GM23338 (cell line): ENCODE measurements at regions not wholly inside any gene's neighbourhood (a gene's known extent, or its start where the extent isn't known, plus 50 kb on each side); places are given as distances from the start of the nearest gene placed in this dataset.

Experiments used
- ATAC-seq: fragments of 200-7000 bp; cut with Tn5 transposase; 3 replicates; pipeline ENCODE4 v1.9.1; 2020
- DNase-seq: peaks from one replicate; pipeline ENCODE4 v3.0.0-alpha.2; 2015; ENCODE audit warnings: low spot score
- H2AFZ ChIP-seq: fragments of 200-600 bp; sonication (generic); 2 replicates; pipeline ENCODE4 v1.8.0; 2016; ENCODE audit warnings: antibody characterized with exemption, mild to moderate bottlenecking, moderate library complexity
- H3F3A ChIP-seq: fragments of 200-600 bp; sonication (generic); replicated peaks from 2 replicates; pipeline ENCODE4 v1.8.0; 2017; ENCODE audit warnings: antibody characterized with exemption, mixed run types, low read depth
- H3K27ac ChIP-seq: fragments of 200-600 bp; sonication (generic); 2 replicates; pipeline ENCODE4 v1.6.1; 2016; ENCODE audit warnings: low read depth
- H3K27me3 ChIP-seq: fragments of 200-600 bp; sonication (generic); 2 replicates; pipeline ENCODE4 v1.8.0; 2016; ENCODE audit warnings: mild to moderate bottlenecking, mixed run types, moderate library complexity; ENCODE audit not compliant: insufficient read depth
- H3K36me3 ChIP-seq: fragments of 200-600 bp; sonication (generic); 2 replicates; pipeline ENCODE4 v1.8.0; 2016; ENCODE audit warnings: mild to moderate bottlenecking; ENCODE audit not compliant: insufficient read depth
- H3K4me1 ChIP-seq: fragments of 200-600 bp; sonication (generic); 2 replicates; pipeline ENCODE4 v1.8.0; 2016; ENCODE audit warnings: mild to moderate bottlenecking, moderate library complexity; ENCODE audit not compliant: insufficient read depth
- H3K4me2 ChIP-seq: fragments of 200-600 bp; sonication (generic); 2 replicates; pipeline ENCODE4 v1.7.1; 2017; ENCODE audit warnings: mixed run types
- H3K4me3 ChIP-seq: fragments of 200-600 bp; sonication (generic); 2 replicates; pipeline ENCODE4 v1.6.1; 2016; ENCODE audit warnings: mixed run types
- H3K79me2 ChIP-seq: fragments of 200-600 bp; sonication (generic); replicated peaks from 2 replicates; pipeline ENCODE4 v1.8.0; 2017; ENCODE audit warnings: mild to moderate bottlenecking; ENCODE audit not compliant: insufficient read depth
- H3K9me2 ChIP-seq: fragments of 200-600 bp; sonication (generic); 2 replicates; pipeline ENCODE4 v1.8.0; 2017; ENCODE audit not compliant: insufficient read depth
- H4K20me1 ChIP-seq: fragments of 200-600 bp; sonication (generic); replicated peaks from 2 replicates; pipeline ENCODE4 v1.8.0; 2017; ENCODE audit warnings: mild to moderate bottlenecking; ENCODE audit not compliant: insufficient read depth
- H3K27ac Mint-ChIP-seq: 2 replicates; pipeline ENCODE4 v1.8.0; 2020; ENCODE audit warnings: inconsistent platforms, mild to moderate bottlenecking, moderate library complexity, mixed read lengths
- H3K27me3 Mint-ChIP-seq: 3 replicates; pipeline ENCODE4 v1.8.0; 2022; ENCODE audit warnings: low read depth, mild to moderate bottlenecking, moderate library complexity, mixed read lengths, inconsistent platforms; ENCODE audit not compliant: insufficient read depth, poor library complexity
- H3K36me3 Mint-ChIP-seq: 3 replicates; pipeline ENCODE4 v1.8.0; 2021; ENCODE audit warnings: low read depth, mild to moderate bottlenecking, inconsistent platforms, moderate library complexity, mixed read lengths
- H3K4me1 Mint-ChIP-seq: 3 replicates; pipeline ENCODE4 v1.8.0; 2020; ENCODE audit warnings: mild to moderate bottlenecking, inconsistent platforms, mixed read lengths
- H3K4me3 Mint-ChIP-seq: 3 replicates; pipeline ENCODE4 v1.8.0; 2021; ENCODE audit warnings: moderate library complexity, mild to moderate bottlenecking, inconsistent platforms, mixed read lengths
- H3K9me3 Mint-ChIP-seq: 3 replicates; pipeline ENCODE4 v1.8.0; 2020; ENCODE audit warnings: moderate library complexity, mild to moderate bottlenecking, inconsistent platforms, mixed read lengths
- CREB1 ChIP-seq: fragments of 250-450 bp; sonication (Bioruptor Pico); IDR thresholded peaks from 2 replicates; pipeline ENCODE4 v1.5.0; 2020; ENCODE audit warnings: low read depth, mild to moderate bottlenecking, moderate library complexity
- EZH2 ChIP-seq: fragments of 200-600 bp; sonication (generic); IDR thresholded peaks from one replicate; pipeline ENCODE4 v1.8.0; 2017; ENCODE audit warnings: antibody characterized with exemption, mild to moderate bottlenecking, low read depth; ENCODE audit not compliant: unreplicated experiment
- EZH2phosphoT487 ChIP-seq: fragments of 200-600 bp; sonication (generic); IDR thresholded peaks from one replicate; pipeline ENCODE4 v1.8.1; 2018; ENCODE audit warnings: antibody characterized with exemption; ENCODE audit not compliant: unreplicated experiment
- JUNB ChIP-seq: IDR thresholded peaks from one replicate; pipeline ENCODE4 v1.6.1; 2016; ENCODE audit warnings: antibody characterized with exemption; ENCODE audit not compliant: unreplicated experiment
- NANOG ChIP-seq: IDR thresholded peaks from 2 replicates; pipeline ENCODE4 v1.6.1; 2016; ENCODE audit warnings: antibody characterized with exemption, borderline replicate concordance
- STAT1 ChIP-seq: IDR thresholded peaks from one replicate; pipeline ENCODE4 v1.6.1; 2016; ENCODE audit warnings: antibody characterized with exemption; ENCODE audit not compliant: unreplicated experiment
- TF ChIP-seq, protein P1 (sequence below): fragments of 250-450 bp; sonication (Bioruptor Pico); IDR thresholded peaks from 2 replicates; pipeline ENCODE4 v1.5.0; 2020; ENCODE audit warnings: mild to moderate bottlenecking, moderate library complexity
- TF ChIP-seq, protein P2 (sequence below): IDR thresholded peaks from 2 replicates; pipeline ENCODE4 v1.6.1; 2016; ENCODE audit warnings: antibody characterized with exemption
- TF ChIP-seq, protein P3 (sequence below), 2 experiments: fragments of 200-600 bp in 1 of 2; sonication (generic) in 1 of 2; conservative IDR thresholded peaks; 2 replicates each; pipeline versions ENCODE4 v1.5.1 to v1.6.1; 2016 to 2017; ENCODE audit warnings: antibody characterized with exemption in 2 of 2, low read depth in 2 of 2, mild to moderate bottlenecking in 2 of 2, moderate library complexity in 1 of 2

DNA sequence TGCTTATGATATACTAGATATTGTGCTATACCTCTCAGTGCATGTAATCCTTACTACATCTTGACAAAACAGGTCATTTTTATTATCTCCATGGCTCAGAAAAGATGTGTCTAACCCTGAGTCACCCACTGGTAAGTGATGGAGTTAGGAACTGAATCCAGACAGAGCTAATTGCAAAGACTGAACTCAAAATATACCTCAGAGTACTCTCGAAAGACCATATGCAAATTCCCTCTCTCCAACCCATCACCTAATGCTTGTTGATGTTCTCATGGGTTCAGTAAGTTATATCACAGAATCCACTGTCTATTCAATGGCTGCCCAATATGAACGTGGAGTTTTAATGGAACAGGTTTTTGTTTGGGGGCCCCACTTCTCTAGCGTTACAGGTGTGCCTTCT is 246.0 kb downstream of the PMP22 start:
- H3K36me3 ChIP-seq: no peaks in the 10 kb centered on the region
- Mint-ChIP-seq H3K9me3 (no peaks in the 10 kb centered on the region), H3K36me3 (no peaks in the 10 kb centered on the region), H3K4me1 (no peaks in the 10 kb centered on the region; the same call in 1 of the 3 replicates), H3K27me3 (peaks cover 4% of the 10 kb centered on the region), H3K4me3 (no peak overlapping the region), H3K27ac (no peak overlapping the region)
- ATAC-seq (no peak), DNase-seq (no peak)
- no peaks in the 10 kb centered on the region for H3F3A ChIP-seq
- H3K27me3 ChIP-seq: no peaks in the 10 kb centered on the region
- H3K4me2 ChIP-seq: no peak overlapping the region
- H4K20me1 ChIP-seq: no peaks in the 10 kb centered on the region
- TF ChIP-seq, protein P1, sequence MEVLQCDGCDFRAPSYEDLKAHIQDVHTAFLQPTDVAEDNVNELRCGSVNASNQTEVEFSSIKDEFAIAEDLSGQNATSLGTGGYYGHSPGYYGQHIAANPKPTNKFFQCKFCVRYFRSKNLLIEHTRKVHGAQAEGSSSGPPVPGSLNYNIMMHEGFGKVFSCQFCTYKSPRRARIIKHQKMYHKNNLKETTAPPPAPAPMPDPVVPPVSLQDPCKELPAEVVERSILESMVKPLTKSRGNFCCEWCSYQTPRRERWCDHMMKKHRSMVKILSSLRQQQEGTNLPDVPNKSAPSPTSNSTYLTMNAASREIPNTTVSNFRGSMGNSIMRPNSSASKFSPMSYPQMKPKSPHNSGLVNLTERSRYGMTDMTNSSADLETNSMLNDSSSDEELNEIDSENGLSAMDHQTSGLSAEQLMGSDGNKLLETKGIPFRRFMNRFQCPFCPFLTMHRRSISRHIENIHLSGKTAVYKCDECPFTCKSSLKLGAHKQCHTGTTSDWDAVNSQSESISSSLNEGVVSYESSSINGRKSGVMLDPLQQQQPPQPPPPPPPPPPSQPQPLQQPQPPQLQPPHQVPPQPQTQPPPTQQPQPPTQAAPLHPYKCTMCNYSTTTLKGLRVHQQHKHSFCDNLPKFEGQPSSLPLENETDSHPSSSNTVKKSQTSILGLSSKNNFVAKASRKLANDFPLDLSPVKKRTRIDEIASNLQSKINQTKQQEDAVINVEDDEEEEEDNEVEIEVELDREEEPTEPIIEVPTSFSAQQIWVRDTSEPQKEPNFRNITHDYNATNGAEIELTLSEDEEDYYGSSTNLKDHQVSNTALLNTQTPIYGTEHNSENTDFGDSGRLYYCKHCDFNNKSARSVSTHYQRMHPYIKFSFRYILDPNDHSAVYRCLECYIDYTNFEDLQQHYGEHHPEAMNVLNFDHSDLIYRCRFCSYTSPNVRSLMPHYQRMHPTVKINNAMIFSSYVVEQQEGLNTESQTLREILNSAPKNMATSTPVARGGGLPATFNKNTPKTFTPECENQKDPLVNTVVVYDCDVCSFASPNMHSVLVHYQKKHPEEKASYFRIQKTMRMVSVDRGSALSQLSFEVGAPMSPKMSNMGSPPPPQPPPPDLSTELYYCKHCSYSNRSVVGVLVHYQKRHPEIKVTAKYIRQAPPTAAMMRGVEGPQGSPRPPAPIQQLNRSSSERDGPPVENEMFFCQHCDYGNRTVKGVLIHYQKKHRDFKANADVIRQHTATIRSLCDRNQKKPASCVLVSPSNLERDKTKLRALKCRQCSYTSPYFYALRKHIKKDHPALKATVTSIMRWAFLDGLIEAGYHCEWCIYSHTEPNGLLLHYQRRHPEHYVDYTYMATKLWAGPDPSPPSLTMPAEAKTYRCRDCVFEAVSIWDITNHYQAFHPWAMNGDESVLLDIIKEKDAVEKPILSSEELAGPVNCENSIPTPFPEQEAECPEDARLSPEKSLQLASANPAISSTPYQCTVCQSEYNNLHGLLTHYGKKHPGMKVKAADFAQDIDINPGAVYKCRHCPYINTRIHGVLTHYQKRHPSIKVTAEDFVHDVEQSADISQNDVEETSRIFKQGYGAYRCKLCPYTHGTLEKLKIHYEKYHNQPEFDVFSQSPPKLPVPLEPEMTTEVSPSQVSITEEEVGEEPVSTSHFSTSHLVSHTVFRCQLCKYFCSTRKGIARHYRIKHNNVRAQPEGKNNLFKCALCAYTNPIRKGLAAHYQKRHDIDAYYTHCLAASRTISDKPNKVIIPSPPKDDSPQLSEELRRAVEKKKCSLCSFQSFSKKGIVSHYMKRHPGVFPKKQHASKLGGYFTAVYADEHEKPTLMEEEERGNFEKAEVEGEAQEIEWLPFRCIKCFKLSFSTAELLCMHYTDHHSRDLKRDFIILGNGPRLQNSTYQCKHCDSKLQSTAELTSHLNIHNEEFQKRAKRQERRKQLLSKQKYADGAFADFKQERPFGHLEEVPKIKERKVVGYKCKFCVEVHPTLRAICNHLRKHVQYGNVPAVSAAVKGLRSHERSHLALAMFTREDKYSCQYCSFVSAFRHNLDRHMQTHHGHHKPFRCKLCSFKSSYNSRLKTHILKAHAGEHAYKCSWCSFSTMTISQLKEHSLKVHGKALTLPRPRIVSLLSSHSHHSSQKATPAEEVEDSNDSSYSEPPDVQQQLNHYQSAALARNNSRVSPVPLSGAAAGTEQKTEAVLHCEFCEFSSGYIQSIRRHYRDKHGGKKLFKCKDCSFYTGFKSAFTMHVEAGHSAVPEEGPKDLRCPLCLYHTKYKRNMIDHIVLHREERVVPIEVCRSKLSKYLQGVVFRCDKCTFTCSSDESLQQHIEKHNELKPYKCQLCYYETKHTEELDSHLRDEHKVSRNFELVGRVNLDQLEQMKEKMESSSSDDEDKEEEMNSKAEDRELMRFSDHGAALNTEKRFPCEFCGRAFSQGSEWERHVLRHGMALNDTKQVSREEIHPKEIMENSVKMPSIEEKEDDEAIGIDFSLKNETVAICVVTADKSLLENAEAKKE (CRISPR knock-in tag): no peak
- TF ChIP-seq CREB1 (CRISPR knock-in tag) (no peak), JUNB (no peak), STAT1 (no peak), EZH2 (no peak), EZH2phosphoT487 (no peak), NANOG (no peak)
- TF ChIP-seq, protein P2, sequence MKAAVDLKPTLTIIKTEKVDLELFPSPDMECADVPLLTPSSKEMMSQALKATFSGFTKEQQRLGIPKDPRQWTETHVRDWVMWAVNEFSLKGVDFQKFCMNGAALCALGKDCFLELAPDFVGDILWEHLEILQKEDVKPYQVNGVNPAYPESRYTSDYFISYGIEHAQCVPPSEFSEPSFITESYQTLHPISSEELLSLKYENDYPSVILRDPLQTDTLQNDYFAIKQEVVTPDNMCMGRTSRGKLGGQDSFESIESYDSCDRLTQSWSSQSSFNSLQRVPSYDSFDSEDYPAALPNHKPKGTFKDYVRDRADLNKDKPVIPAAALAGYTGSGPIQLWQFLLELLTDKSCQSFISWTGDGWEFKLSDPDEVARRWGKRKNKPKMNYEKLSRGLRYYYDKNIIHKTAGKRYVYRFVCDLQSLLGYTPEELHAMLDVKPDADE: no peak
- TF ChIP-seq, protein P3, sequence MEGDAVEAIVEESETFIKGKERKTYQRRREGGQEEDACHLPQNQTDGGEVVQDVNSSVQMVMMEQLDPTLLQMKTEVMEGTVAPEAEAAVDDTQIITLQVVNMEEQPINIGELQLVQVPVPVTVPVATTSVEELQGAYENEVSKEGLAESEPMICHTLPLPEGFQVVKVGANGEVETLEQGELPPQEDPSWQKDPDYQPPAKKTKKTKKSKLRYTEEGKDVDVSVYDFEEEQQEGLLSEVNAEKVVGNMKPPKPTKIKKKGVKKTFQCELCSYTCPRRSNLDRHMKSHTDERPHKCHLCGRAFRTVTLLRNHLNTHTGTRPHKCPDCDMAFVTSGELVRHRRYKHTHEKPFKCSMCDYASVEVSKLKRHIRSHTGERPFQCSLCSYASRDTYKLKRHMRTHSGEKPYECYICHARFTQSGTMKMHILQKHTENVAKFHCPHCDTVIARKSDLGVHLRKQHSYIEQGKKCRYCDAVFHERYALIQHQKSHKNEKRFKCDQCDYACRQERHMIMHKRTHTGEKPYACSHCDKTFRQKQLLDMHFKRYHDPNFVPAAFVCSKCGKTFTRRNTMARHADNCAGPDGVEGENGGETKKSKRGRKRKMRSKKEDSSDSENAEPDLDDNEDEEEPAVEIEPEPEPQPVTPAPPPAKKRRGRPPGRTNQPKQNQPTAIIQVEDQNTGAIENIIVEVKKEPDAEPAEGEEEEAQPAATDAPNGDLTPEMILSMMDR (conservative IDR thresholded peaks at IDR 0.05; ENCODE audit: low read depth in 2 of 2): no peak
- H2AFZ ChIP-seq: no peak overlapping the region
- no peak overlapping the region for H3K27ac ChIP-seq
- H3K4me3 ChIP-seq: no peak overlapping the region
- 0 out of 2 replicates have a peak, but pooled peaks cover 5% of the 10 kb centered on the region for H3K9me2 ChIP-seq
- no peaks in the 10 kb centered on the region for H3K79me2 ChIP-seq
- H3K4me1 ChIP-seq: peaks cover 3% of the 10 kb centered on the region; the same call in 1 of the 2 replicates
